PFSK-1 (cell line): ENCODE measurements at regions not wholly inside any gene's neighbourhood (a gene's known extent, or its start where the extent isn't known, plus 50 kb on each side); places are given as distances from the start of the nearest gene placed in this dataset.

Experiments used
- FOXP2 ChIP-seq: optimal IDR thresholded peaks from 2 replicates; pipeline ENCODE3; 2011; ENCODE audit warnings: borderline replicate concordance, control low read depth, inconsistent platforms; ENCODE audit not compliant: insufficient read depth; ENCODE audit errors: extremely low read length, extremely low read depth
- POLR2AphosphoS5 ChIP-seq: IDR thresholded peaks from 2 replicates; pipeline ENCODE4 v1.6.1; 2012; ENCODE audit warnings: low read depth, mild to moderate bottlenecking, control low read depth, low read length, moderate library complexity
- REST ChIP-seq, 2 experiments: IDR thresholded peaks; 2 replicates each; pipeline versions ENCODE4 v1.6.1 to v1.8.0; 2011 to 2012; ENCODE audit warnings: low read depth in 2 of 2, low read length in 2 of 2, control low read depth in 1 of 2, inconsistent platforms in 1 of 2, mild to moderate bottlenecking in 1 of 2, moderate library complexity in 1 of 2; ENCODE audit not compliant: insufficient read depth in 1 of 2
- SIN3A ChIP-seq: IDR thresholded peaks from 2 replicates; pipeline ENCODE4 v1.6.1; 2012; ENCODE audit warnings: mild to moderate bottlenecking, low read length, moderate library complexity, borderline replicate concordance; ENCODE audit not compliant: insufficient read depth
- TAF1 ChIP-seq: IDR thresholded peaks from 2 replicates; pipeline ENCODE4 v1.6.1; 2012; ENCODE audit warnings: low read length, control low read depth, borderline replicate concordance; ENCODE audit not compliant: insufficient read depth

GRCh38 chr22:47976219-47976618, 1213.8 kb downstream of the TBC1D22A start:
- TF ChIP-seq REST (IDR thresholded peaks at IDR 0.05; ENCODE audit: insufficient read depth in 1 of 2, low read depth in 2 of 2, low read length in 2 of 2) (no peak), POLR2AphosphoS5 (no peak), FOXP2 (no peak), TAF1 (no peak), SIN3A (no peak)
